Neural cell (in vitro differentiated cells): ENCODE measurements at regions not wholly inside any gene's neighbourhood (a gene's known extent, or its start where the extent isn't known, plus 50 kb on each side); places are given as distances from the start of the nearest gene placed in this dataset.

Source experiments
- H2AFZ ChIP-seq: fragments of 200-600, 300-800 bp; sonication (generic), shearing (Covaris generic); 2 replicates; pipeline ENCODE4 v1.6.0; 2014; ENCODE audit warnings: low read depth, mild to moderate bottlenecking, antibody characterized with exemption, low read length, moderate library complexity
- H3F3A ChIP-seq: fragments of 200-600 bp; shearing (Covaris generic); 2 replicates; pipeline ENCODE4 v1.6.1; 2016; ENCODE audit warnings: mild to moderate bottlenecking, moderate library complexity, mixed read lengths, antibody characterized with exemption, low read length; ENCODE audit not compliant: insufficient read depth, poor library complexity, severe bottlenecking
- H3K27ac ChIP-seq: fragments of 200-600, 300-800 bp; sonication (generic), shearing (Covaris generic); 2 replicates; pipeline ENCODE4 v1.5.1; 2014; ENCODE audit warnings: mild to moderate bottlenecking, low read length, moderate library complexity
- H3K27me3 ChIP-seq: fragments of 300-800, 200-600 bp; sonication (generic), shearing (Covaris generic); 2 replicates; pipeline ENCODE4 v1.6.0; 2014; ENCODE audit warnings: mild to moderate bottlenecking, low read depth, low read length, moderate library complexity; ENCODE audit not compliant: insufficient read depth
- H3K36me3 ChIP-seq: fragments of 300-800, 200-600 bp; sonication (generic), shearing (Covaris generic); 2 replicates; pipeline ENCODE4 v1.5.1; 2014; ENCODE audit warnings: mild to moderate bottlenecking, antibody characterized with exemption, low read length, moderate library complexity; ENCODE audit not compliant: insufficient read depth
- H3K4me2 ChIP-seq: fragments of 300-800, 200-600 bp; sonication (generic), shearing (Covaris generic); 2 replicates; pipeline ENCODE4 v1.6.0; 2014; ENCODE audit warnings: mild to moderate bottlenecking, low read length
- H3K4me3 ChIP-seq: fragments of 300-800, 200-600 bp; sonication (generic), shearing (Covaris generic); 2 replicates; pipeline ENCODE4 v1.5.1; 2014; ENCODE audit warnings: mild to moderate bottlenecking, low read length, moderate library complexity
- H3K79me2 ChIP-seq: fragments of 200-600 bp; shearing (Covaris generic); replicated peaks from 2 replicates; pipeline ENCODE4 v1.6.0; 2014; ENCODE audit warnings: mild to moderate bottlenecking, low read length, moderate library complexity; ENCODE audit not compliant: insufficient read depth
- H3K9ac ChIP-seq: fragments of 300-800, 200-600 bp; sonication (generic), shearing (Covaris generic); 2 replicates; pipeline ENCODE4 v1.6.1; 2016; ENCODE audit warnings: mild to moderate bottlenecking, low read length, mixed read lengths
- H3K9me2 ChIP-seq: fragments of 200-600 bp; shearing (Covaris generic); 2 replicates; pipeline ENCODE4 v1.6.1; 2016; ENCODE audit warnings: mild to moderate bottlenecking, low read length, mixed read lengths; ENCODE audit not compliant: insufficient read depth
- H3K9me3 ChIP-seq: fragments of 200-600, 300-800 bp; sonication (generic), shearing (Covaris generic); 2 replicates; pipeline ENCODE4 v1.6.1; 2016; ENCODE audit warnings: mild to moderate bottlenecking, mixed run types, low read length, moderate library complexity, mixed read lengths
- H4K20me1 ChIP-seq: fragments of 200-600 bp; shearing (Covaris generic); 2 replicates; pipeline ENCODE4 v1.6.1; 2016; ENCODE audit warnings: mild to moderate bottlenecking, mixed run types; ENCODE audit not compliant: insufficient read depth
- CTCF ChIP-seq: fragments of 450-650 bp; IDR thresholded peaks from 2 replicates; pipeline ENCODE4 v1.5.1; 2014; ENCODE audit warnings: antibody characterized with exemption, mild to moderate bottlenecking, moderate library complexity; ENCODE audit not compliant: poor library complexity, severe bottlenecking
- EP300 ChIP-seq: fragments of 450-650 bp; conservative IDR thresholded peaks from 2 replicates; pipeline ENCODE4 v1.6.1; 2014; ENCODE audit warnings: antibody characterized with exemption, mild to moderate bottlenecking, moderate library complexity; ENCODE audit not compliant: poor library complexity, severe bottlenecking
- EZH2 ChIP-seq: fragments of 200-600, 300-800 bp; shearing (Covaris generic), sonication (generic); IDR thresholded peaks from 2 replicates; pipeline ENCODE4 v1.6.1; 2014; ENCODE audit warnings: antibody characterized with exemption, low read length, borderline replicate concordance, mild to moderate bottlenecking; ENCODE audit not compliant: insufficient read depth, poor library complexity, severe bottlenecking
- MXI1 ChIP-seq: fragments of 450-650 bp; conservative IDR thresholded peaks from 2 replicates; pipeline ENCODE4 v1.6.1; 2014; ENCODE audit warnings: antibody characterized with exemption, mild to moderate bottlenecking; ENCODE audit not compliant: poor library complexity, severe bottlenecking
- POLR2AphosphoS5 ChIP-seq: IDR thresholded peaks from 2 replicates; pipeline ENCODE4 v1.6.1; 2012
- RAD21 ChIP-seq: fragments of 450-650 bp; conservative IDR thresholded peaks from 2 replicates; pipeline ENCODE4 v1.6.1; 2014; ENCODE audit warnings: antibody characterized with exemption, mild to moderate bottlenecking, moderate library complexity
- REST ChIP-seq: IDR thresholded peaks from 2 replicates; pipeline ENCODE4 v1.6.1; 2012; ENCODE audit warnings: borderline replicate concordance
- SMC3 ChIP-seq: fragments of 450-650 bp; conservative IDR thresholded peaks from 2 replicates; pipeline ENCODE4 v1.6.1; 2014; ENCODE audit warnings: antibody characterized with exemption, mild to moderate bottlenecking, moderate library complexity; ENCODE audit not compliant: poor library complexity
- TAF1 ChIP-seq: IDR thresholded peaks from 2 replicates; pipeline ENCODE4 v1.6.1; 2012; ENCODE audit warnings: low read depth

DNA sequence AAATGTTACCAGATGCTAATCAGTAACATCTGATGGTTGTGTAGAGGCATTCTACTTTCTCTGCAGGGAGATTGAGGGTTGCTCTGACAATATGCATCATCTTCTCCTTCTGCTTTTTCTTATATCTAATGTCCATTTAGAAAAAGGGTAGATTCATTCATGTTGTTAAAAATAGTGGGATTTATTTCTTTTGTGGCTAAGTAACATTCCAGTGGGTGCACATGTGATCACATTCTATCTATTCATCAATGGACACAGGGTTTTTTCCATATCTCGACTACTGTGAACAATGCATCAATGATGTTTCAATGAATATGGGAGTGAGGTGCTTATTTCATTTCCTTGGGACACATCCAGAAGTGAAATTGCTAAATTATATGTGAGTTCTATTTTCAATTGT lies 103.9 kb downstream of the CRPPA start:
- TF ChIP-seq TAF1 (no peak), POLR2AphosphoS5 (no peak), SMC3 (no peak), EP300 (no peak)
- no peak overlapping the region for H3K4me3 ChIP-seq
- no peaks in the 10 kb centered on the region for H3K9me2 ChIP-seq
- no peaks in the 10 kb centered on the region for H3K36me3 ChIP-seq
- no peaks in the 10 kb centered on the region for H3K9me3 ChIP-seq
- H3K27ac ChIP-seq: no peak overlapping the region
- no peaks in the 10 kb centered on the region for H3F3A ChIP-seq
- no peaks in the 10 kb centered on the region for H3K79me2 ChIP-seq
- H2AFZ ChIP-seq: no peak overlapping the region
- no peak overlapping the region for H3K9ac ChIP-seq
- no peaks in the 10 kb centered on the region for H4K20me1 ChIP-seq
- H3K4me2 ChIP-seq: no peak overlapping the region
- H3K27me3 ChIP-seq: no peaks in the 10 kb centered on the region

- no peak overlapping the region for H3K9ac ChIP-seq
- H3K4me3 ChIP-seq: no peak overlapping the region
- H4K20me1 ChIP-seq: no peaks in the 10 kb centered on the region
- H3K9me3 ChIP-seq: no peaks in the 10 kb centered on the region
- no peaks in the 10 kb centered on the region for H3F3A ChIP-seq
- no peaks in the 10 kb centered on the region for H3K9me2 ChIP-seq
- H3K4me2 ChIP-seq: no peak overlapping the region
- no peaks in the 10 kb centered on the region for H3K27me3 ChIP-seq
- TF ChIP-seq EP300 (no peak), RAD21 (no peak), CTCF (no peak), TAF1 (no peak), REST (no peak), SMC3 (no peak), EZH2 (no peak), MXI1 (no peak), POLR2AphosphoS5 (no peak)
- H3K36me3 ChIP-seq: no peaks in the 10 kb centered on the region
- H3K27ac ChIP-seq: no peak overlapping the region
- no peak overlapping the region for H2AFZ ChIP-seq
- H3K79me2 ChIP-seq: no peaks in the 10 kb centered on the region
Observed at GRCh38 chr7:16315280-16315679, 106.1 kb downstream of the CRPPA start.

GRCh38 chr7:16309129-16309528 lies 112.2 kb downstream of the CRPPA start:
- no peak for TF ChIP-seq MXI1
- H3K9me3 ChIP-seq: no peaks in the 10 kb centered on the region
- no peak overlapping the region for H2AFZ ChIP-seq
- no peaks in the 10 kb centered on the region for H3K36me3 ChIP-seq
- H3K4me2 ChIP-seq: no peak overlapping the region
- H3K4me3 ChIP-seq: no peak overlapping the region
- no peak overlapping the region for H3K27ac ChIP-seq
- H3K79me2 ChIP-seq: no peaks in the 10 kb centered on the region
- H3K27me3 ChIP-seq: no peaks in the 10 kb centered on the region
- no peaks in the 10 kb centered on the region for H4K20me1 ChIP-seq
- H3K9ac ChIP-seq: no peak overlapping the region
- H3F3A ChIP-seq: no peaks in the 10 kb centered on the region
- H3K9me2 ChIP-seq: no peaks in the 10 kb centered on the region
